MV-4-11 (cell line): ENCODE measurements at regions not wholly inside any gene's neighbourhood (a gene's known extent, or its start where the extent isn't known, plus 50 kb on each side); places are given as distances from the start of the nearest gene placed in this dataset.
A peak's percentile ranks its signal among the peaks of the same experiment; 100 is the strongest.

Experiments used
- DNase-seq: peaks from one replicate; lab custom pipeline; 2025; lab: John Stamatoyannopoulos, UW

DNA sequence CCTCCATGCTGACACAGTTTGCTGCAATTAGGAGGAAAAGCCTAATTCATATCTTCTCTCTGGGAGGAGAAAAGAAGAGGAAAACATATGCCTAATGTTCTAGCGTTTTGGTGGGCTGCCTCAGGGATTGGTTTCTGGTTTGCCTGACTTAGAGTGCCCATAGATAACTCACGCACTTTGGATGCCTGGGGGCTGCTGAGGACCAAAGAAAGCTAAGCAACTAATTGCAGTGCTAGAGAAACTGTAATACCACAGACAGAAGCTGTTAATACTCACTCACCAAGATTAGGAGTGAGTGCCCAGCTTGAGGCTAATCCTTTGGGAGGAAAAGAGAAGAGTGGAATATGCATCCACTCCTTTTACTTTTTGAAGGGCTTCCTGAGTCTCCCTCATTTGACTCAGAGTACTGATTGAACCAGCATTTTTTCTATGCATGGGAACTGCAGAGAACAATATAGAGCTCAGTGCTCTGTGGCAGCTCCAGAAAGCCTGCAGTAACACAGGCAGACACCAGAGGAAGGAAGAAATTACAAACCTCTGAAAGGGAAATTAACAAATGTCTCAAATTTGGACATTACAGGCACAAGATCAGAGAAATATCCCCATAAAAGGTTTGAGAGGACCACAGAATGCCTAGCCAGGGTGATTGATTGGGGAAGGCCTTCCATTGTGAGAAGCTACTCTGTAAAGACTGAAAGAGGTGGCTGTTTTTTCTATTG lies 666.4 kb downstream of the OLFM4 start:
- no peak for DNase-seq

DNA sequence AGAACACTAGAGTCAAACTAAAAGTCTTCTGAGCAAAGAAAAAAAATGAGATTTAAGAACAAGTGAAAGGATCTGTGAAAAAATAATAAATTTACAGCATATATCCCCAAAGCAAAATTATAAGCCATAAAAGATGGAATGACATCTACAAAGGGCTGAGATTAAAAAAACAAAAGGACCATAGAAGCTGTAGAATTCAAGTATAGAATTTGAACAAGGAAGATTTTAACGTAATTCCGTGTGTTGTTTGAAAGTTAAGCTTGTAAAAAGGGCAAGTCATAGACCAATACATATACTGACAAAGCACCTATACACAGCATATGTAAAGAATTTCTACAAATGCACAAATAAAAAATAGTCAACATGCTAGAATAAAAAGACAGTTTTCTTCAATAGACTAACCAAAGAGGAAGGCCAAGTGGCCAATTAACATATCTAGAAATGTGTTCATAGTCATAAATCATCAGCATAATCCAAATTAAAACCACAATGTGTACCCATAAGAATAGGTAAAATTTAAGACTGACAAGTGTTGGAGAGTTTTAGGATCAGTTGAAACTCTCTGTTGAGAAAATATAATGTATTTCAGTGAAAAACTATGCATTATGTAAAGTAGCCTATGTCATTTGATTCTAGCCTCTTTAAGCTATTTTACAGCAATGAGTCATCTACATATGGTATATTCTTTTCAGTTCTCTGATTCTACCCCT lies 674.9 kb downstream of the OLFM4 start:
- DNase-seq: no peak

DNA sequence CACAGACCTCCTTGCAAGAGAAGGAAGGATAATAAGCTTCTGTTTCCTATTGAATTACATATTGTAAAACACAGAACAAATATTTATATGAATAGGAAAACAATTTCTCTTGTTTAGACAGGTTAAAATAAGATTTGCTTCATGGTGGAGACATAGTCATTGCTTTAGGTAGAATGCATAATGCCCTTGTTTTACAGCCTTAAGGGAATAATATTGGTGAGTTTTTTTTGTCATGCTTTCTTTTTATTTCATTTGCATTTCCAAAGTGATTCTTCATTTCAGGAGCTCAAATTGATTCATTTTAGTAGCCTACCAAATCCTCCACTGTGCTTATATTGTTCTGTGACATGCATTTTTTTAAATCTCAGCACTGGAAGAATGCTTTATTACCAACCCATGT lies 690.7 kb downstream of the OLFM4 start:
- DNase-seq: no peak

DNA sequence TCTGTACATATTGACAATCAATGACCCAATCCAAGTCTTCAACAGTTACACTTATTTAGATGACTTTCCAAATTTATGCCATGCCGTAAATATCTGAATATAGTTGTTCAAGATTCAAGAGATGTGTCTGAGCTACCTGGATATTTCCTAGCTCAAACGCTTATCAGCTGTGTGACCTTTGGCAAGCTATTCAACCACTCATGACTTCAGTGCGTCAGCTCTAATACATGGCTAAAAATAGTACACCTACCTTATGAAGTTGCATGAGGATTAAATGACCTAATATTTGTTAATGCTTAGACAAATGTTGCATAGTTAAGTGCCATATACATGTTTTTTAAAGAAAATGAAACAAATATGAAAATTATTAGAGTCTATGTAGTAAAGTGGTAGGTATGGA lies 704.1 kb downstream of the OLFM4 start:
- DNase-seq: no peak

DNA sequence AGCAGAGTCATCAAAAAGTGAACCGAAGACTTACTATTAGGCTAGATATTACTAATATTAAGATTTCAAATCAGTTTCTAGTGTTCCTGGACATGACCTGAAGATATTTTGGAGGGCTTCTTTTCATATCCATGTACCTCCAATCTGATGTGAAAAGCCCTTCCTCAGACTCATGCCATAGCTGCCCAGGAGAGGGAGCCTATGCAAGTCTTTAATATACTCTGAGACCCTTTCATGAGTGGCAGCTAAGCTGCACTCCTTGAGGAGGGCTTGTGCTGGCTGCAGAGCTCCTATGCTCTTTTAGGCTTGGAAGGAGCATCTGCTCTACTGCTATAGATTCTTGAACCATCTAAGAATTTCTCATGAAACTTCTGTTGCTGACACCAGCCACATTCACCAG lies 715.3 kb downstream of the OLFM4 start:
- DNase-seq: no peak

DNA sequence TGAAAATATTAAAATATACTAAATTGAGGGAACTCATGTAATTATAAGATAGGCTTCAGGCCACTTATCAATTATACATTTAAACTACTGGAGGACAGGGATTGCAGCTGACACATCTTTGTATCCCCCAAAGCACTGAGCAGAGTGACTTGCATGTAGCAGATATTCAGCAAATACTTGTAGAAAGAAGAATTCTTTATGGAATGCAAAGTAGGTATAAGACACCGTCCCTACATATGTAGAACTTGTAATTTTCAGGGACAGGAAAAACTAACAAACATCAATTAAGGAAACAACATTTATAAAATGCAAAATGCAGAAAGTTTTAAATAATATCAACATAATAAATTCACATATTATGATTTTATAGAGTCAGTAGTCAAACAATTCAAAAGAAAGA lies 719.2 kb downstream of the OLFM4 start:
- DNase-seq: no peak

DNA sequence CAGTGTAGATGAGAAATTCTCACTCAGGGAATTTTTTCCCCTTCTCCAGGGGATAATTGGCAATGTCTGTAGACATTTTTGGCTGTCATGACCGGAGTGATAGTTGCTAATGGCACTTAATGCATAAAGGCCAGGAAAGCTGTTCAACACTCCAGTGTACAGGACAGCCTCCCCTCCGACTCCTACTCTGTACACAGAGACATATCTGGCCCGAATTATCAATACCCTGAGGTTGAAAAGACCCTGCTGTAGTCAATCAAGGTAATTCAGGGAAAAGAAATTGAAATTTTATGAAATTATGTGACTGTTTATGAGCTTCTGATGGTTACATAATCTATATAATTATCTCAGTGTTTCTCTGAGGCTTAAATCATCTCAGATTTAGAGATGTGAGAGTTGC lies 720.7 kb downstream of the OLFM4 start:
- DNase-seq: no peak

DNA sequence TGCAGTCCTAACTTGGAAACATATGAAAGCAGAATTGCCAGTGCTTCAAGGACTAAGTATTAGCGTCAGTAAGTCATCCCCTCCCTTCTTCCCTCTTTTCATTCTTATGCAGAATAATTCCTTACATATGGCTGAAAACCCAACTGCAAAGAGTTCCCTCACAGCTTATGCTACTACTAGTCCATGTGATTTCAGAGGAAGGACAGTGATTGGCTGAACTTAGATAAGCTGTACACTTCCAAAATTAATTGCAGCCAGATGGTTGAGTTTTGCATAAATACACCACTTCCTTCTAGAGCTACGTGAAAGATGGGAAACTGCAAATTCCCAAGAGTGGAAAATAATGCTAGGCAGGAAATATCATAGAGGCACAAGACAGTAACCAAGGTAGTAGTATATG lies 730.4 kb downstream of the OLFM4 start:
- no peak for DNase-seq

DNA sequence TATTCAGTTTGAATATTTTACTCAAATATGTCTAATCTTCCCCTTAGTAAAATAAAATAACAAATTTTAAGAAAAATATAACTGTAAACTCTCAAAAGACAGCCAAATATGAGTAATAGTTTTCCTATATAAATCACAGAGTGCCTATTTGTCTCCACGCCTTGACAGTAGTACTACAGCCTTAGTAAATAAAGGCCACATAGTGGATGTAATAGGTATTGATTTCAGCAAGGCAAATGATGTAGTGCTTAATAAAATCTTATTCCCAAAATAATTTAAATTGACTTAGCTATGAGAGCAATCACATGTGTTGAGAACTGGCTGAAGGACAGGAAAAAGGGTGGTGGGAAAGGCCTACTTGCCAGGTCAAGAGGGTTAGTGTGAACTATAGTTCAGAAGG lies 747.2 kb downstream of the OLFM4 start:
- DNase-seq: no peak

DNA sequence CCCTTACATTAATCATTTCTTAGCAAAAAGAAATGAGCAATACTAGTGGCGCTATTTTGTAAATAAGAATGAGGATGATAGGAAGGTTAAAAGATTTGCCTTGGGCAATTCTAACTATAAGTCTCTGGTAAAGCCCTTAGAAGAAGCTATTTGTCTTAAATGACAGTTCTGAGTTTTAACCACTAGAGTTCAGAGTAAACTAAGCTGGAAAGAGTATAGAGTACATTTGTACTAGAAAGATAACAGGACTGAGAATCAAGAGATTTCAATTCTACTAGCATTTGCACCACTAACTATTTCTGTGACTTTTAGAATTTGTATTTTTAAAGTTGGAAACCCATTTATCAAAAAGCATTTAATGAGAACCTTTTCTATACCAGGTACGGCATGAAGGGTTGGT lies 750.3 kb downstream of the OLFM4 start:
- DNase-seq: no peak

DNA sequence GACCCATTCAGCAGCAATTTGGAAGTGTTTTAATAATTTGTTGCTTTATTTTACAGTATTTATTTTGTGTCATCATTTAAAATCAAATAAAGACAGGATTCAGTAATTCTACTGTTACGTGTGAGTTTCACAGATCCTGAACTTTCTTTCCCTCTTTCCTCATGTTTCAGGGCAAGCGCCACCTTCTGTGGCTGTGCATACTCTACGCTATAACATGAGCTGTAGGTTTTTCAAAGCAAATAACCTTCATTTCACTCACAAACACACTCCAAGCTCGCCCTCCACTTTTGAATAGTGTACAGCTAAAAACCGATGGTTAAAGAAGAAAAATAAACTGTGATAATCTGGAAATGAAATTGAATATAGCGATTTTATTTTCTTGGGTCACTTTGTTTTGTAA lies 753.3 kb downstream of the OLFM4 start:
- DNase-seq: no peak

DNA sequence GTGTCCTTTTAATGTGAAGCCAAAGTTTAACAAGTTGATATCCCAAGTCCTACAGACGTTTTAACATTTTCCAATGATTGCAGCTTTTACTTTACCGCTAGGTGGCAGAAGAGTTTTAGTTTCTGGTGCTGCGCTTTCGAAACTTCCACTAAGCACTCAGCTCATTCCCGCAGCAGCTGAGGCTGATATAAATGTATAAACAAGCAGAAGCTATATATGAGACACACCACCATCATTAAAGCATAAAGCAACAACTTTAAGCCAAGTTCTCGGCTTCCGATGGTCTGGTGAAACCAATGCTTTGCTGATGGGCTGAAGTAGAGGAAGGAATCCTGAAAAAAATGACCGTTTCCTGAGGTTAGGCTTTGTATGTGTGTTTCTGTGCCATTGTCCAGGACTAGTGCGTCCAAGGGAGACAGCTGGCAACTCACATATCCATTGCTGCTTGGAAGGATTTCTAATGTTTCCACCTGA lies 753.9 kb downstream of the OLFM4 start:
- DNase-seq: peak; percentile 56

DNA sequence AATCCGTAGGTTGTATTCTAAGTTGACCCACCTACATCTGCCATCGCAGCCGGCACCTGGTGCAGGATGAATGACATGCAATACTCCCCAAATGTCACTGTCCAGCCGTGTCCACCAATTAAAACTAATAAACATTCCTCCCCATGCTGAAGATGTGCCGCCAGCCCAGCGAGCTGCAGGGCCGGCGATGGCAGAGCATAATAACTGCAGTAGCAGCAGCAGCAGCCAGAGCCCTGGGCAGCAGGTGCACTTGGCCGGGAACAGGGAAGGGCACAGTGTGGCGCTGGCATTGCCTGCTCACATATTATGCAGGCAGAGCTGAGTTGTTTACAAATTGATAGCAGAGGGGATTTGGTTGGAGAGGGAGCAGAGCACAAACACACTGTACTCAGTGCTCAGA lies 754.9 kb downstream of the OLFM4 start:
- DNase-seq: no peak

DNA sequence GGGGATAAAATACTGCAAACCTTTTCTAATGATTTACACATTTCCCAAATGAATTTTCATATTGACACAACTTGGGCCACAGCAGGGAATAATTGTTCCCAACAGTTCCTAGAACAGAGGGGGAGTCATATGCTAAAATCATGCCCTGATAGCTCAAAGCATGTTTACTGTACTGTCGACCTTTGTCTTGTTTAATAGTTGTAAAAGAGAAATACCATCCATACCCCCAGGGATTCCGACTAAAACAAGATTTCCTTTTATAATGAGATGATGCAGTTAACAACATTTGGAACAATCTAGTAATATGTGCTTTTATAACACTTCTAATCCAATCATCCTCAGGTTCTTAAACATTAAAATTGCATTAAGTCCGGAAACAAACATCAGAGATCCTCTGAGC lies 759.7 kb downstream of the OLFM4 start:
- DNase-seq: no peak

DNA sequence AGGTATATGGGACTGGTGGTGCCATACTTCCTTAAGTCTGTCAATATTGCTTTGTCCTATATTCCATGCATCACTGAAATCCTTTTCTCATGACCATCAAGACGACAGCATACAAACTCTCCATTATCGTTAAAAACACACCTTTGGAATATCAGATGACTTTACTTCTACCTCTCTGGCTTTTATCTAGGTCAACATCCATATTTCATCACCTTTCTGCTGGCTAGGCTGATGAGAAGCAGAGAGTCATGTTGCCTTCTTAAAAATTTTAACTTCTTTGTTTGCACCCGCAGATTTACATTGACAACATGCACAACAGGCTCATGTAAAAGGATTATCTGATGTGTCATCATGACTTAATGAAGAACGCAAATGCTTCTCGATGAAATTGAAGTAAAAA lies 771.4 kb downstream of the OLFM4 start:
- no peak for DNase-seq

DNA sequence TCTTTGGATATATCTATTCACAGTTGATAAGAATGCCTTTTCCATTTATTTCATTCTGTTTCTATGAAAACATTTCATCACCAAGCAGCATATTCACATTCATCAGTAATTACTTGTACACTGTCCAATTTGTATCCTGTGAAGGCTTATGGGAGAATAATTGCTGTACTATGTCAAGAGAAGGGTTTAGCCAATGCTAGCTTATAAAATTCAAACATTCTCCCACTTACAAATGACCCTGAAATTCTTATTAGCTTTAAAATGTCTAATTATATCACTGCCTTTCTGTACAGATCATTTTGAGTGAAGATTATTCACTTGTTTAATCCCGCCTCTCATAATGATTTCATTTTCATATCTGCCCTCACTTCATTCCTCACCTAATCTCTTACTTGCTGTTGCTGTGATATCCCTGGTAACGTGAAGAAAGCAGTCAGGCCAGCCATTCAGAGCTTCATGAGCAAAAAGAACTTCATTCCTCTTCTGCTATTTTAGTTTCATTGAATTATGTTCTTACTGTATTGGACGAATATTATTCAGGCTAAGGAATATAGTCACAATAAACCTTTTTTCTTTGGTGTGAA lies 778.7 kb downstream of the OLFM4 start:
- DNase-seq: no peak

DNA sequence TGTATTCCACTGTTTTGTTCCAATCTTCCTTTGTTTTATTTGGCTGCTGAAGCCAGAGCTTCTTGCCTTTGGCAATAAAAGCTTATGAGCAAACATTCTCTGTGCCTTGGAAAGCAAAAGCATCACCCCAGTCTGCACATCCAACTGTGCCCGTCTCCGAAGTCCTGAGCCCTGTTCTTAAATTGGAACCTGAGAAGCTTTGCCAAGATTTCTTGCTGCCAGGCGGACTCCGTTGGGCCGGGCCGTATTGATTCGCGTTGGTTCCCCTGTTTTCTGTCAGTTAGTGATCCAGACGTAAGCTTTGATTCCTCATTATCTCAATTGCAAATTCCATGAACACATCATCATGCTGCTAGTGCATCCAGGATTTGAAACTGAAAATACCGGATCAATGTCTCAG lies 793.0 kb downstream of the OLFM4 start:
- DNase-seq: no peak

DNA sequence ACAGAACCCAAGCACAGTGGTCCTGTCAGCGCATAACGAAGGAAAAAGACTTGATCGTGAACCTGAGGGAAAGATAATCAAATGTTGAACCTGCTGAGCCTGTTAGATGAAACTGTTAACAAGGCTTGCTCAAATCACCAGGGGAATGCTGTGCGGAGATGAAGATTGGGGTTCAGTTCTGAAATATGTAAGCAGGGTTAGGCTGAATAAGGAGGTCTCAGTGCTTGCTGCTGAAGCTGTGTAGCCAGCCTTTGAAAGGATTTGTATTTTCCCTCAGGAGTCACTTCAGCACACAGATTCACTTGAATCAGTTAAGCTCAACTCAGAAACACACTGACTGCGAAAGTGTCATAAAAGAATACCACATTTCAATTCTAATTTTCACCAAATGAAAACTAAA lies 793.5 kb downstream of the OLFM4 start:
- no peak for DNase-seq

DNA sequence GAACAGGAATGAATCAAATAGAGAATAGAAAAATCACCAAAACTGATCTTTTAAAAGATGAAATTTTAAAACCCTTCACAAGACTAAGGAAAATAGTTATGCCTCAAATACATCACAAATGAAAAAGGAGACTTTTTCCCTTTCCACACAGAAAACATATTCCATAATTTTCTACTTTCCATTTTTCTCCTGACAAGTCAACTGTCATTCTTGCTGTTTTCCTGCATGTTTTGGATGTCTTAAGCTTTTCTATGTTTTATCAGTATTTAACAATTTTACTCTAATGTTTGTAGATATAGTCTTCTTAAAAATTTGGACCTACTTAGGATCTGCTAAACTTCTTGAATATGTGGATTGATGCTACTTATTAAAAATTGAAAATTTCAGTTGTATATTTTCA lies 810.8 kb downstream of the OLFM4 start:
- no peak for DNase-seq

DNA sequence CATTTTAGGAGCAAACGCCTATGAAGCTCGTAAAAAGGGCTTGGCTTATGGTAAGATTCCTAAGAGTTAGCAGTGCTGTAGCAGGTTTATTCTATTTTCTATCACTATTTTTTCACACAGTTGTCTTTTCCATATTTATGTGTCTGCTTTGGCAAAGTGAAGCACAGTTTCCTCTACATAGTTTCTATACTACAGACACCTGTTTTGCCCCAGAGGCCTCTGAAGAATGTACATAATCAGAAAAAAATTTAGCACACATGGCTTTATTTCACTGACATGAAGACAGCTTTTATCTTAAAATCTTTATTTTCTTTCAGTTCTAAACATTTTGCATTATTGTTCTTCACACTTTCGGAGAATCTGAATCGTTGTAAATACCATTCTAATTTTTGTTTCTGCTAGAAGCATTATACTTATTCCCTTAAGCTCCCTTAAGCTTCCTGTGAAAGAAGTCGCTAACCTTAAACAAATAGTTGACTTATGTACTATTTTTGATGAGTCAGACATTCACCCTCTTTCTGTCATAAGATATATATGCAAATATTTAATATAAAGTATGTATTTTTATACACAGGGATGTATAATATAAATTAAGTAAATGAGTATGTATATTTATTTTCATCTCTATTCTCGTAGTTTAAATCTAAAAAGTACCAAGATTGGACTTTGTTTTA lies 816.0 kb downstream of the OLFM4 start:
- no peak for DNase-seq

DNA sequence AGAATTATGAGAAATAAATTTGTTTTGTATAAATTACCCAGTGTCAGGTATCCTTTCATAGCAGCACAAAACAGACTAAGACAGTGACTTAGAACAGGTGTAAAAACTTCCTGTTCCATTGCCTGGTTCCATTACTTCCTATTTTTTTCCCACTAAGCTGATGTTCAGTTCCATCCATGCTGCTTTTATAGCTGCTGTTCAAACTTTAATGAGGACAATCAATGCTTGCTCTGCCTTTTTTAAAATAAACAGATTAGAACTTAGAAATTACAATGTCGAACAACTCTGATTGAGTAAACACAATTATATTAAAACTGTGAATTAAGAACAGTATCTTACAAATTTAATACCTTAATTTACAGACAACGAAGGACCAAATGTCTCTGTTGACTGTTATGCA lies 818.9 kb downstream of the OLFM4 start:
- no peak for DNase-seq

DNA sequence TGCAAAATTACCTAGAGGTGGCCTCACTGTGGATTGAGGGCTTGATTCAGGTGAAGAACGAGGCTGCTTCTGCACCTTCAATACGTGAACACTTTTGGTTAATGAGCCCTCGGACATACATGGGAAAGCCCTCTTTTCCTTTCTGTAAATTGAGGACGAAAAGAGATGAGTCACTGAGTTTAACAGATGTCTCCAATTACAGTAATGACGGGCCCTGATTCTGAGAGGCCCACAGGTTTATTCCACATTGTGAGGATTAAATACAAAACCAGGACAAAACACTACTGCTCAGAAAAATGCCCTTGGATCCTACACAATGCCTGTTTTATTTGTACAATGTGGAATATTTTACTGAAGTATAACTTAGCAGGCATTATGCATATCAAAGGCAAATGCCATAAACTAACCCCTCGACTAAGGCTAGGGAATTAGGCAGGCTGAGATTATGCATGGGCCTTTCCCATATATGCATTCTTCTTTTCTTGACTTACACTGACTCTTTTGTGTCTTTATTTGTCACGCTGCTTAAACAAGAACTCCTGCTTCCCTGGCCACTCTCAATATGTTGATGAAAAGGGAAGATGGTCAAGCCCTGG lies 819.9 kb downstream of the OLFM4 start:
- no peak for DNase-seq

DNA sequence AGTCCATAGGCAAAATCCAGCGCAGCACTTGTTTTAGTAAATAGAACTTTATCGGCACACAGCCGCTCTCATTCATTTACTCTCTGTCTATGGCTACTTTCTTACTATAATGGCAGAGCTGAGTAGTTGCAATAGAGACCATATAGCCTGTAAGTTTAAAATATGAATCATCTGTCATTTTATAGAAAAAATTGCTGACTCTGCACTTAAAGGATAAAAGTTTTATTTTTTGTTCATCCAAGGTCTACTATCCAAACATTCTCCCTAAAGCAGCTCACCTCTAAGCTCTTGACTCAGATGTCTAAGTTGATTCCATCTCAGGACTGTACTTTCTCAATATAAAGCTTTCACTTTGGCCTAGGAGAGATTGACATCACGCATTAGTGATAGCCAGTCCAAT lies 825.7 kb downstream of the OLFM4 start:
- no peak for DNase-seq
